ENCODE measurements at regions not wholly inside any gene's neighbourhood (a gene's known extent, or its start where the extent isn't known, plus 50 kb on each side); places are given as distances from the start of the nearest gene placed in this dataset.

GRCh38 chr4:45131020-45131419 lies 404.7 kb upstream of the GNPDA2 start:
- TF ChIP-seq EZH2 (IDR thresholded peaks at IDR 0.05; ENCODE audit: insufficient read depth, poor library complexity, severe bottlenecking) (no peak), EZH2phosphoT487 (IDR thresholded peaks at IDR 0.05; ENCODE audit: insufficient read depth, low read depth) (no peak)
